C4-2B (cell line): ENCODE measurements at regions not wholly inside any gene's neighbourhood (a gene's known extent, or its start where the extent isn't known, plus 50 kb on each side); places are given as distances from the start of the nearest gene placed in this dataset.
"Not testable (repeated sequence)": the region's sequence is repeated elsewhere in the genome, so short reads cannot be mapped to it uniquely, and the experiment has no call there.

Experiments
- H3K27ac ChIP-seq: fragments of 450-650 bp; 2 replicates; pipeline ENCODE4 v1.5.1; 2017
- ZFX ChIP-seq: fragments of 450-650 bp; IDR thresholded peaks from 2 replicates; pipeline ENCODE4 v1.6.1; 2017
- TF ChIP-seq, protein P1 (sequence below): fragments of 450-650 bp; conservative IDR thresholded peaks from 2 replicates; pipeline ENCODE4 v1.5.1; 2017; ENCODE audit warnings: mild to moderate bottlenecking

DNA sequence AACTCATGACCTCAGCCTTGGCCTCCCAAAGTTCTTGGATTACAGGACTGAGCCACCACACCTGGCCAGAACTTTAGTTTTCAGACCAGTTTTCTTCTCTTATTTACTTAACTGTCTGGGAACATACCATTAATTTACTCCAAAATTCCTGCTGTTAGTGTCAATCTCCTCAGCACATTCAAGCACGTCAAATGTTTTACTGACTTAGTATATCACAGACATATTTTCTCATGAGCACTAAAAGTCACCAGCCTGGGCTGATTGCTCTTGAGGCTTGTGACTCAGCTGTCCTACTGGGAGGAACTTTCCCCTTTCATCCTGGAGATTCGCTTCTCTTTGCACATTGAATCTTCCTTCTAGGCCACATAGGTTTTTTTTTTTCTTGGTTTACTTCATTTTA is 109.6 kb downstream of the PCDH18 start:
- H3K27ac ChIP-seq: no peak overlapping the region
- TF ChIP-seq, protein P1, sequence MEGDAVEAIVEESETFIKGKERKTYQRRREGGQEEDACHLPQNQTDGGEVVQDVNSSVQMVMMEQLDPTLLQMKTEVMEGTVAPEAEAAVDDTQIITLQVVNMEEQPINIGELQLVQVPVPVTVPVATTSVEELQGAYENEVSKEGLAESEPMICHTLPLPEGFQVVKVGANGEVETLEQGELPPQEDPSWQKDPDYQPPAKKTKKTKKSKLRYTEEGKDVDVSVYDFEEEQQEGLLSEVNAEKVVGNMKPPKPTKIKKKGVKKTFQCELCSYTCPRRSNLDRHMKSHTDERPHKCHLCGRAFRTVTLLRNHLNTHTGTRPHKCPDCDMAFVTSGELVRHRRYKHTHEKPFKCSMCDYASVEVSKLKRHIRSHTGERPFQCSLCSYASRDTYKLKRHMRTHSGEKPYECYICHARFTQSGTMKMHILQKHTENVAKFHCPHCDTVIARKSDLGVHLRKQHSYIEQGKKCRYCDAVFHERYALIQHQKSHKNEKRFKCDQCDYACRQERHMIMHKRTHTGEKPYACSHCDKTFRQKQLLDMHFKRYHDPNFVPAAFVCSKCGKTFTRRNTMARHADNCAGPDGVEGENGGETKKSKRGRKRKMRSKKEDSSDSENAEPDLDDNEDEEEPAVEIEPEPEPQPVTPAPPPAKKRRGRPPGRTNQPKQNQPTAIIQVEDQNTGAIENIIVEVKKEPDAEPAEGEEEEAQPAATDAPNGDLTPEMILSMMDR: no peak
- no peak for TF ChIP-seq ZFX

DNA sequence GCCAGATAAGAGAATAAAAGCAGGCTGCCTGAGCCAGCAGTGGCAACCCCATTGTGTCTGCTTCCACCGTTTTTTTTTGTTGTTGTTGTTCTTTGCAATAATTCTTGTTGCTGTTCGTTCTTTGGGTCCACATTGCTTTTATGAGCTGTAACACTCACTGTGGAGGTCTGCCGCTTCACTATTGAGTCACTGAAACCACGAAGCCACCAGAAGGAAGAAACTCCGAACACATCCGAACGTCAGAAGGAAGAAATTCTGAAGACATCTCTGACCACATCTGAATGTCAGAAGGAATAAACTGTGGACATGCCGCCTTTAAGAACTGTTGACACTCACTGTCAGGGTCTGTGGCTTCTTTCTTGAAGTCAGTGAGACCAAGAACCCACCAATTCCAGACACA is 110.5 kb downstream of the PCDH18 start:
- H3K27ac ChIP-seq: no peak overlapping the region
- TF ChIP-seq, protein P1: no peak
- TF ChIP-seq ZFX: no peak

DNA sequence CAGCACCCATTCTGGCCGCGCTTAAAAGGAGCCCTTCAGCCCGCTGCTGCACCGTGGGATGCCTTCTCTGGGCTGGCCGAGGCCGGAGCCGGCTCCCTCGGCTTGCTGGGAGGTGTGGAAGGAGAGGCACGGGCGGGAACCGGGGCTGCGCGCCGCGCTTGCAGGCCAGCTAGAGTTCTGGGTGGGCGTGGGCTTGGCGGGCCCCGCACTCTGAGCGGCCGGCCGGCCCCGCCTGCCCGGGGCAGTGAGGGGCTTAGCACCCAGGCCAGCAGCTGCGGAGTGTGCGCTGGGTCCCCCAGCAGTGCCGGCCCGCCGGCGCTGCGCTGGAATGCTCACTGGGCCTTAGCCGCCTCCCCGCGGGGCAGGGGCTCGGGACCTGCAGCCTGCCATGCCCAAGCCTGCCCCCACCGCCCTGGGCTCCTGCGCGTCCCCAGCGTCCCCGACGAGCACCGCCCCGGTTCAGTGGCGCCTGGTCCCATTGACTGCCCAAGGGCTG is 111.3 kb downstream of the PCDH18 start:
- TF ChIP-seq, protein P1: no peak
- TF ChIP-seq ZFX: no peak
- no peak overlapping the region for H3K27ac ChIP-seq

DNA sequence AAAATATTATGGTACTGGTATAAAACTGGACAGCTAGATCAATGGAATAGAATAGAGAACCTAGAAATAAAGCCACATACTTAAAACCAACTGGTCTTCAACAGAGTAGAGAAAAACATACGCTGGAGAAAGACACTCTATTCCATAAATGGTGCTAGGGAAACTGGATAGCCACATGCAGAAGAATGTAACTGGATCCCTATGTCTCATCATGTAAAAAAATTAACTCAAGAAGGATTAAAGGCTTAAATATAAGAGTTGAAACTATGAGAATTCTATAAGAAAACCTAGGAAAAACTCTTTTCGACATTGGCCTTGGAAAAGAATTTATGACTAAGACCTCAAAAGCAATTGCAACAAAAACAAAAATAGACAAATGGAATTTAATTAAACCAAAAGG is 114.6 kb downstream of the PCDH18 start:
- TF ChIP-seq, protein P1: no peak
- no peak for TF ChIP-seq ZFX
- no peak overlapping the region for H3K27ac ChIP-seq

DNA sequence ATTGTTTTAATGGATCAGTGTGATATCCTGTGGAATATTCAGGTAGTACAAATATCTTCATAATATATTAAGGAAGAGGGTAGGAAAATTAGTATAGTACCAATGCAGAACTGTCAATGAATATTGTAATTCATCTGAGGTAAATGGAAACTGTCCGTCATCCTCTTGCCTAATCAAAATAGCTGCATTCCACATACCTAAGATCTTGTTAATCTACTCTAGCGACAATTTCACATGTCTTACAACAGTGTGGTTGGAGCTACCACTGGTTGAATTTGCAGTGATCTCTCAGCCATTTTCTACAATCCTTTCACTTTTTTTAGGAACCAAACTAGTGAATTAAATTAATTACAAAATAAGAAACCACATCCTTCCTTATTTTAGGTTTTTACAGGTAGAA is 117.5 kb downstream of the PCDH18 start:
- TF ChIP-seq ZFX: no peak
- no peak overlapping the region for H3K27ac ChIP-seq

DNA sequence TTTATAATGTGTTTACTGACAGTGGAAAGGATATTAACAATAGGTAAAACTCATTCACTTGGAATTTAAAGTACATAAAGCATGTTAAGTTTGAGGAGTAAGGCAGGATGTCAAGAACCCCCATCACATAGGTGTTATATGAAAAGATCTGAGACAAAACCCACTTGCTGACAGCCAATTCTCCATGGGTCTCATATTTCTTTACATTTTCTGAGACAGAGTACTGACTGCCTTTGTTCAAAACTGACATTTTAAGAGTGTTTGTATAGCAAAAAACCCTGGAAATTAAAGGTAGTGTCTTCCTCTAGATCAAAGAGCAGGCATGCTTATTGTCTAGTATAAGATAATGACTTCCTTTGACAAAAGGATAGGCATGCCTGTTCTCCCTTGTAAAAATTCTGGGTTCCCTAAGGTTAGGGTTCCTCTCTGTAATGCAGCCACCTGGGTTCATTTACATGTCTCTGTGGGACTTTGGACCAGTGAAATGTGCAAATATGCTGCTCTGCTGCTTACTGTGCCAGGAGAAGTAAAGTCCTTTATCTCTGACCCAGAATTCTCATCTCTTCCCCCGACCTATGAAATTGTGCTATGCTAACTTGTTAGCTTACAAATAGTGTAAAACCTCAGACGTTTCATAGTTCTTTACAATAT is 123.6 kb downstream of the PCDH18 start:
- H3K27ac ChIP-seq: no peak overlapping the region
- TF ChIP-seq, protein P1: no peak
- TF ChIP-seq ZFX: no peak

DNA sequence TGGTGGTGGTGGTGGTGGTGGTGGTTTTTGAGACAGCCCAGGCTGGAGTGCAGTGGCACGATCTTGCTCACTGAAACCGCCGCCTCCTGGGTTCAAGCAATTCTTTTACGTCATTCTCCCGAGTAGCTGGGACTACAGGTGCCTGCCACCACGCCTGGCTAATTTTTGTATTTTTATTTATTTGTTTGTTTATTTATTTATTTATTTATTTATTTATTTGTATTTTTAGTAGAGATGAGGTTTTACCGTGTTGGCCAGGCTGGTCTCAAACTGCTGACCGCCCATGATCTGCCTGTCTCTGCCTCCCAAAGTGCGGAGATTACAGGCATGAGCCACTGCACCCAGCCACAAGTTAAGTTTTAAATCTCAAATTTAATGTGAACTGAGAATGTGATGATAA is 126.5 kb downstream of the PCDH18 start:
- not testable (repeated sequence) for H3K27ac ChIP-seq

DNA sequence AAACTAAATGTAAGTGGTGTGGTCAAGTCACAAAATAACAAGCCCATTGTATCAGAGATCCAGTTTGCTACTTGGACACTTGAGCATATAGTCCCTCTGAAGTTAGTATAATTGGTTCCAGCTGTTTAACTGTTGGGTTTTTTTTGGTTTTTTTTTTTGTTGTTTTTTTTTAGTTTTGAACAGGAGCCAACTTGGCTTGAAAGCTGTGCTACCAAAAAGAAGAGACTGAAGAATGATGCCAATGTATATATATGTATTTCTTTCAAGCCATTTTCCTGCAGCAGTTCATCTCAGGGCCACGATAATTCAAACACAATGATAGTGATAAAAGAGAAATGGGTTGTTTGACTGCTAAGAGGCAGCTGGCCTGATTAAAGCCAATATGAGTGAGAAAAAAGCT is 138.3 kb downstream of the PCDH18 start:
- H3K27ac ChIP-seq: no peak overlapping the region
- TF ChIP-seq, protein P1: no peak
